RCC 7860 (cell line): ENCODE measurements at regions not wholly inside any gene's neighbourhood (a gene's known extent, or its start where the extent isn't known, plus 50 kb on each side); places are given as distances from the start of the nearest gene placed in this dataset.

Experiments used
- DNase-seq: peaks from one replicate; pipeline ENCODE4 v3.0.0-alpha.2; 2015; ENCODE audit warnings: low spot score
- FAIRE-seq: peaks from 2 replicates; lab custom pipeline; 2012; peaks lifted over from hg19 to GRCh38; lab: Jason Lieb, UNC

GRCh38 chr6:169887529-169888140 lies 136.2 kb downstream of the ERMARD start:
- FAIRE-seq = no peak
- no peak for DNase-seq

GRCh38 chr6:169886631-169887227 lies 135.3 kb downstream of the ERMARD start:
- FAIRE-seq (no peak), DNase-seq (no peak)

- DNase-seq = no peak
- no peak for FAIRE-seq
Measured at GRCh38 chr6:169885831-169886230, 134.4 kb downstream of the ERMARD start.

GRCh38 chr6:169885131-169885530 lies 133.7 kb downstream of the ERMARD start:
- DNase-seq (no peak), FAIRE-seq (no peak)

- FAIRE-seq = no peak
- no peak for DNase-seq
Measured at GRCh38 chr6:169884158-169884557, 132.7 kb downstream of the ERMARD start.

- DNase-seq = no peak
- FAIRE-seq = no peak
Measured at GRCh38 chr6:169883316-169883715, 131.9 kb downstream of the ERMARD start.

- FAIRE-seq (no peak), DNase-seq (no peak)
Measured at GRCh38 chr6:169881976-169882375, 130.6 kb downstream of the ERMARD start.

GRCh38 chr6:169881398-169881797 lies 130.0 kb downstream of the ERMARD start:
- no peak for DNase-seq

GRCh38 chr6:169880516-169880915 lies 129.1 kb downstream of the ERMARD start:
- FAIRE-seq (no peak), DNase-seq (no peak)

More at GRCh38 chr6:169881398-169881797, 130.0 kb downstream of the ERMARD start:
- FAIRE-seq = no peak

GRCh38 chr6:169869301-169869700 lies 117.9 kb downstream of the ERMARD start:
- DNase-seq (no peak), FAIRE-seq (no peak)

- FAIRE-seq = no peak
- no peak for DNase-seq
Measured at GRCh38 chr6:169868458-169868857, 117.0 kb downstream of the ERMARD start.

- FAIRE-seq = no peak
- DNase-seq = no peak
Measured at GRCh38 chr6:169867751-169868191, 116.3 kb downstream of the ERMARD start.

- FAIRE-seq (no peak), DNase-seq (no peak)
Measured at GRCh38 chr6:169866668-169867521, 115.5 kb downstream of the ERMARD start.

- FAIRE-seq (no peak), DNase-seq (no peak)
Measured at GRCh38 chr6:169866140-169866534, 114.7 kb downstream of the ERMARD start.

GRCh38 chr6:169865346-169866139 lies 114.1 kb downstream of the ERMARD start:
- DNase-seq (no peak), FAIRE-seq (no peak)

- FAIRE-seq (no peak), DNase-seq (no peak)
Measured at GRCh38 chr6:169864148-169865020, 113.0 kb downstream of the ERMARD start.

- no peak for DNase-seq
- FAIRE-seq = no peak
Measured at GRCh38 chr6:169863710-169864109, 112.3 kb downstream of the ERMARD start.

GRCh38 chr6:169862892-169863525 lies 111.6 kb downstream of the ERMARD start:
- no peak for DNase-seq
- no peak for FAIRE-seq

- FAIRE-seq (no peak), DNase-seq (no peak)
Measured at GRCh38 chr6:169862043-169862891, 110.8 kb downstream of the ERMARD start.
